K562 (cell line): ENCODE measurements at regions not wholly inside any gene's neighbourhood (a gene's known extent, or its start where the extent isn't known, plus 50 kb on each side); places are given as distances from the start of the nearest gene placed in this dataset.
"Not testable (repeated sequence)": the region's sequence is repeated elsewhere in the genome, so short reads cannot be mapped to it uniquely, and the experiment has no call there.

ENCODE experiments used
- ATAC-seq: fragments of 200-7000 bp; cut with Tn5 transposase; 3 replicates; pipeline ENCODE4 v1.9.1; 2020; ENCODE audit warnings: moderate library complexity
- BruUV-seq: library from RNA; stranded (reverse); fragments of 400-500 nt; replicated peaks from 2 replicates; lab custom pipeline; 2021; lab: Mats Ljungman, UMichigan
- CTCF ChIA-PET: fragments of 300-600 bp; formaldehyde crosslinking; extraction: SDS; loops from one replicate; lab custom pipeline; 2021; ENCODE audit warnings: low intra/inter-chr PET ratio; lab: Yijun Ruan, JAX
- POLR2A ChIA-PET: fragments of 300-600, 350-650 bp; sonication (Branson Sonifier 250); formaldehyde crosslinking; extraction: SDS; loops from one replicate; lab custom pipeline; 2021; ENCODE audit warnings: antibody characterized with exemption, inconsistent platforms; lab: Yijun Ruan, JAX
- DNase-seq, 4 experiments: peaks; one replicate each; pipeline versions ENCODE4 v3.0.0 to v3.0.0-alpha.2; 2011 to 2018; ENCODE audit warnings: low spot score in 3 of 4, mixed read lengths in 3 of 4; ENCODE audit errors: extremely low read depth in 1 of 4
- FAIRE-seq: peaks from 2 replicates; lab custom pipeline; 2011; peaks lifted over from hg19 to GRCh38; lab: Jason Lieb, UNC
- H2AFZ ChIP-seq: 2 replicates; pipeline ENCODE4 v1.6.0; 2011; ENCODE audit warnings: low read depth, low read length, control low read depth, inconsistent platforms
- H3K27ac ChIP-seq: fragments of 200-600 bp; 3 replicates; pipeline ENCODE4 v1.8.0; 2011; ENCODE audit warnings: low read depth, mild to moderate bottlenecking, control low read depth, inconsistent platforms, low read length, moderate library complexity, mixed read lengths; ENCODE audit errors: extremely low read depth
- H3K27me3 ChIP-seq, 2 experiments: fragments of 300-600 bp in 1 of 2; 2 replicates in 1 of 2; 3 replicates in 1 of 2; pipeline versions ENCODE4 v1.6.0 to v1.8.0; 2011; ENCODE audit warnings: inconsistent platforms in 2 of 2, low read length in 2 of 2, mild to moderate bottlenecking in 1 of 2, mixed read lengths in 1 of 2, moderate library complexity in 1 of 2; ENCODE audit not compliant: control insufficient read depth in 2 of 2, insufficient read depth in 2 of 2
- H3K36me3 ChIP-seq: fragments of 300-600 bp; 3 replicates; pipeline ENCODE4 v1.8.0; 2011; ENCODE audit warnings: mild to moderate bottlenecking, low read length, inconsistent platforms; ENCODE audit not compliant: control insufficient read depth, insufficient read depth
- H3K4me1 ChIP-seq, 2 experiments: fragments of 200-600 bp in 1 of 2; replicated peaks in 1 of 2; 2 replicates in 1 of 2; 3 replicates in 1 of 2; pipeline versions ENCODE4 v1.5.1 to v1.8.0; 2011; ENCODE audit warnings: inconsistent platforms in 2 of 2, low read length in 2 of 2, mild to moderate bottlenecking in 1 of 2, mixed read lengths in 1 of 2, moderate library complexity in 1 of 2; ENCODE audit not compliant: control insufficient read depth in 2 of 2, insufficient read depth in 2 of 2
- H3K4me2 ChIP-seq: 2 replicates; pipeline ENCODE4 v1.6.1; 2011; ENCODE audit warnings: low read length, control low read depth, inconsistent platforms, mixed read lengths; ENCODE audit not compliant: insufficient read depth
- H3K4me3 ChIP-seq: fragments of 200-600 bp; sonication (generic), shearing (Covaris generic); 2 replicates; pipeline ENCODE4 v1.5.1; 2016; ENCODE audit warnings: control low read depth, inconsistent platforms
- H3K79me2 ChIP-seq: fragments of 200-600 bp; 3 replicates; pipeline ENCODE4 v1.8.0; 2011; ENCODE audit warnings: low read length, inconsistent platforms; ENCODE audit not compliant: control insufficient read depth, insufficient read depth
- H3K9ac ChIP-seq, 2 experiments: 2 replicates each; pipeline versions ENCODE4 v1.6.0 to v1.6.1; 2011; ENCODE audit warnings: low read depth in 2 of 2, low read length in 2 of 2, control low read depth in 1 of 2, inconsistent platforms in 1 of 2, mild to moderate bottlenecking in 1 of 2, mixed read lengths in 1 of 2; ENCODE audit not compliant: insufficient read depth in 1 of 2
- H3K9me1 ChIP-seq: one replicate; pipeline ENCODE4 v1.6.0; 2011; ENCODE audit warnings: inconsistent platforms, mild to moderate bottlenecking, low read length, moderate library complexity; ENCODE audit not compliant: control insufficient read depth, insufficient read depth
- H3K9me3 ChIP-seq: replicated peaks from 2 replicates; pipeline ENCODE4 v1.5.1; 2011; ENCODE audit warnings: low read depth, low read length, inconsistent platforms; ENCODE audit not compliant: control insufficient read depth, insufficient read depth
- H4K20me1 ChIP-seq: replicated peaks from 2 replicates; pipeline ENCODE4 v1.6.1; 2011; ENCODE audit warnings: low read length, inconsistent platforms, mixed read lengths; ENCODE audit not compliant: control insufficient read depth, insufficient read depth
- PTBP1 ChIP-seq: fragments of 200-400 bp; formaldehyde crosslinking; IDR thresholded peaks from 2 replicates; pipeline ENCODE4 v1.6.1; 2017; ENCODE audit warnings: low read depth, low read length
- SMAD4 ChIP-seq: fragments of 250-450 bp; sonication (Bioruptor Pico); conservative IDR thresholded peaks from 2 replicates; pipeline ENCODE4 v1.8.0; 2021; ENCODE audit warnings: inconsistent platforms, mild to moderate bottlenecking, moderate library complexity
- WGBS: fragments of 100-300 bp; shearing (Covaris generic); methylation state at CpG from one replicate; pipeline ENCODE4 v1.1.6; 2016; ENCODE audit warnings: low coverage, mixed read lengths; ENCODE audit not compliant: insufficient coverage; ENCODE audit errors: missing lambda C conversion rate; 5-methylcytosine and 5-hydroxymethylcytosine counted together
- in situ Hi-C: fragments of 300-500 bp; cut with MboI; formaldehyde crosslinking; loops from 4 replicates; pipeline ENCODE4 v1.15.0; 2018; ENCODE audit warnings: inconsistent platforms, mixed read lengths
- intact Hi-C: fragments of 100-400 bp; cut with micrococcal nuclease; formaldehyde crosslinking; loops from 2 replicates; pipeline ENCODE4 v1.14.2; 2022
- TF ChIP-seq, protein P1 (sequence below): fragments of 450-650 bp; conservative IDR thresholded peaks from 2 replicates; pipeline ENCODE4 v1.6.1; 2016; ENCODE audit warnings: missing genetic modification characterization, low read depth, mild to moderate bottlenecking, missing compliant biosample characterization, moderate library complexity

DNA sequence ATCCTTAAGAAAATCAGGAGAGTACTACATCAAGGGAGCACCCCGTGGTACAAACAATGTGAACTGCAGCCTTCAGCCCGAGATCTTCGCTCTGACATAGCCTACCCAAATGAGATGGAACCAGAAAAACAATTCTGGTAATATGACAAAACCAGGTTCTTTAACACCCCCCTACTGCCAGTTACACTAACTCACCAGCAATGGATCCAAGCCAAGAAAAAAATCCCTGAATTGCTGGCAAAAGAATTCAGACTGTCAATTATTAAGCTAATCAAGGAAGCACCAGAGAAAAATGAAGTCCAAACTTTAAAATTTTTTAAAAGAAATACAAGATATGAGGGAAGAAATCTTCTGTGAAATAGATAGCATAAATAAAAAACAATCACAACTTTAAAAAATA is 101.7 kb upstream of the KLF8 start (continued):
- TF ChIP-seq, protein P1, sequence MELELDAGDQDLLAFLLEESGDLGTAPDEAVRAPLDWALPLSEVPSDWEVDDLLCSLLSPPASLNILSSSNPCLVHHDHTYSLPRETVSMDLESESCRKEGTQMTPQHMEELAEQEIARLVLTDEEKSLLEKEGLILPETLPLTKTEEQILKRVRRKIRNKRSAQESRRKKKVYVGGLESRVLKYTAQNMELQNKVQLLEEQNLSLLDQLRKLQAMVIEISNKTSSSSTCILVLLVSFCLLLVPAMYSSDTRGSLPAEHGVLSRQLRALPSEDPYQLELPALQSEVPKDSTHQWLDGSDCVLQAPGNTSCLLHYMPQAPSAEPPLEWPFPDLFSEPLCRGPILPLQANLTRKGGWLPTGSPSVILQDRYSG (tag), result no peak
- TF ChIP-seq PTBP1 (no peak), SMAD4 (CRISPR knock-in tag) (no peak)

DNA sequence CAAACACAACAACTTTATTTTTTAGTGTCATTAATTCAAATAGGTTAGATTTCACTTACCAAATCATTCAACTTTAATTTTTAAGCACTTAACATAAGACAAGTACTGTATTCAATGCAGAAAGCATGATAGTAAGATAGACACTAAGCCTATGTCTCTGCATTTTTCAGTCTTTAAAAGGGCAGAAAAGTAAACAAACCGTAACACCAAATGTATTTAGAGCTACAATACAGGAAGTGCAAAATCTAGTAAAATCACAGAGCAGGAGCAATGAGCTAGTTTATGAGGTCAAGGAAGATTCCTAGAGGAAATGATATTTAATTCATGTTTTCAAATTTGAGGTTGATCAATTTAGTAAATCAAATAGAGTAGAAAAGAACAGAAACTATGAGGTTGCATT is 68.0 kb upstream of the KLF8 start:
- H3K9me3 ChIP-seq, H3K27ac ChIP-seq, H4K20me1 ChIP-seq, in situ Hi-C loops, CTCF ChIA-PET, H3K36me3 ChIP-seq, H3K4me2 ChIP-seq, H3K79me2 ChIP-seq, H3K9ac ChIP-seq, H3K4me1 ChIP-seq, H3K9me1 ChIP-seq, H3K4me3 ChIP-seq, ATAC-seq, H3K27me3 ChIP-seq, POLR2A ChIA-PET, BruUV-seq, H2AFZ ChIP-seq, intact Hi-C loops, DNase-seq, FAIRE-seq: not testable (repeated sequence)
- WGBS, result no CpG with 5 or more reads among the region's 1 CpG
